Mucosa of gallbladder (tissue), 1 donor: ENCODE measurements at regions not wholly inside any gene's neighbourhood (a gene's known extent, or its start where the extent isn't known, plus 50 kb on each side); places are given as distances from the start of the nearest gene placed in this dataset.

Experiments
- DNase-seq: peaks from one replicate; pipeline ENCODE4 v3.0.0-alpha.2; 2020; ENCODE audit warnings: low spot score
- donor health status: DM: no; HTN: no; CAD: no.

GRCh38 chr16:6932871-6933385, 399.7 kb upstream of the RBFOX1 start:
- DNase-seq: no peak

GRCh38 chr16:6929868-6930267, 402.8 kb upstream of the RBFOX1 start:
- DNase-seq: no peak

GRCh38 chr16:6926762-6927161, 405.9 kb upstream of the RBFOX1 start:
- DNase-seq: no peak

- no peak for DNase-seq
Observed at GRCh38 chr16:6926341-6926740, 406.3 kb upstream of the RBFOX1 start.

- DNase-seq: no peak
Observed at GRCh38 chr16:6918646-6919045, 414.0 kb upstream of the RBFOX1 start.

- no peak for DNase-seq
Observed at GRCh38 chr16:6916946-6917345, 415.7 kb upstream of the RBFOX1 start.

- no peak for DNase-seq
Observed at GRCh38 chr16:6913566-6913965, 419.1 kb upstream of the RBFOX1 start.

GRCh38 chr16:6910301-6910700, 422.3 kb upstream of the RBFOX1 start:
- DNase-seq: no peak

- DNase-seq: no peak
Observed at GRCh38 chr16:6905601-6906000, 427.0 kb upstream of the RBFOX1 start.

- DNase-seq: no peak
Observed at GRCh38 chr16:6903671-6904070, 429.0 kb upstream of the RBFOX1 start.

- DNase-seq: no peak
Observed at GRCh38 chr16:6898896-6899295, 433.7 kb upstream of the RBFOX1 start.

- no peak for DNase-seq
Observed at GRCh38 chr16:6897876-6898485, 434.7 kb upstream of the RBFOX1 start.

- no peak for DNase-seq
Observed at GRCh38 chr16:6892966-6893365, 439.7 kb upstream of the RBFOX1 start.

GRCh38 chr16:6891496-6891895, 441.1 kb upstream of the RBFOX1 start:
- no peak for DNase-seq

- DNase-seq: no peak
Observed at GRCh38 chr16:6888531-6888930, 444.1 kb upstream of the RBFOX1 start.

- no peak for DNase-seq
Observed at GRCh38 chr16:6884002-6884401, 448.6 kb upstream of the RBFOX1 start.

- no peak for DNase-seq
Observed at GRCh38 chr16:6880263-6880662, 452.4 kb upstream of the RBFOX1 start.

GRCh38 chr16:6864671-6865070, 468.0 kb upstream of the RBFOX1 start:
- no peak for DNase-seq

GRCh38 chr16:6864244-6864643, 468.4 kb upstream of the RBFOX1 start:
- DNase-seq: no peak

GRCh38 chr16:6863135-6863534, 469.5 kb upstream of the RBFOX1 start:
- no peak for DNase-seq

GRCh38 chr16:6861815-6862477, 470.7 kb upstream of the RBFOX1 start:
- no peak for DNase-seq

GRCh38 chr16:6861135-6861814, 471.4 kb upstream of the RBFOX1 start:
- DNase-seq: no peak

- no peak for DNase-seq
Observed at GRCh38 chr16:6857575-6857974, 475.1 kb upstream of the RBFOX1 start.
